OCI-LY3 (cell line): ENCODE measurements at regions not wholly inside any gene's neighbourhood (a gene's known extent, or its start where the extent isn't known, plus 50 kb on each side); places are given as distances from the start of the nearest gene placed in this dataset.

ENCODE experiments used
- H2AFZ ChIP-seq: fragments of 200-600, 300-600 bp; shearing (Covaris generic); 2 replicates; pipeline ENCODE4 v1.6.0; 2014; ENCODE audit warnings: antibody characterized with exemption, low read depth, low read length
- H3K27ac ChIP-seq: fragments of 200-600, 300-600 bp; sonication (generic); 2 replicates; pipeline ENCODE4 v1.5.1; 2014; ENCODE audit warnings: mild to moderate bottlenecking, low read length, moderate library complexity, mixed read lengths
- H3K27me3 ChIP-seq: fragments of 200-600, 300-600 bp; sonication (generic); 2 replicates; pipeline ENCODE4 v1.6.1; 2014; ENCODE audit warnings: low read depth, low read length, mixed read lengths
- H3K36me3 ChIP-seq: fragments of 200-600, 300-600 bp; sonication (generic); replicated peaks from 2 replicates; pipeline ENCODE3; 2014; ENCODE audit warnings: low read depth, low read length, mixed read lengths
- H3K4me1 ChIP-seq: fragments of 300-600, 200-600 bp; sonication (generic); 2 replicates; pipeline ENCODE4 v1.6.1; 2014; ENCODE audit warnings: low read length, mixed read lengths
- H3K4me2 ChIP-seq: fragments of 200-600, 300-600 bp; sonication (generic); 2 replicates; pipeline ENCODE4 v1.6.1; 2014; ENCODE audit warnings: low read length, mixed read lengths
- H3K4me3 ChIP-seq: fragments of 300-600, 200-600 bp; sonication (generic); 2 replicates; pipeline ENCODE4 v1.5.1; 2014; ENCODE audit warnings: antibody characterized with exemption, mild to moderate bottlenecking, low read length, moderate library complexity
- H3K79me2 ChIP-seq: fragments of 300-600, 200-600 bp; shearing (Covaris generic); 2 replicates; pipeline ENCODE4 v1.6.1; 2014; ENCODE audit warnings: mild to moderate bottlenecking, low read length, mixed read lengths
- H3K9ac ChIP-seq: fragments of 300-600, 200-600 bp; shearing (Covaris generic); 2 replicates; pipeline ENCODE4 v1.6.0; 2014; ENCODE audit warnings: mild to moderate bottlenecking, low read length, moderate library complexity
- H3K9me3 ChIP-seq: fragments of 200-600, 300-600 bp; shearing (Covaris generic); 2 replicates; pipeline ENCODE4 v1.6.1; 2014; ENCODE audit warnings: low read length, mixed read lengths; ENCODE audit not compliant: insufficient read depth
- H4K20me1 ChIP-seq: fragments of 200-600, 300-600 bp; sonication (generic); 2 replicates; pipeline ENCODE4 v1.6.1; 2016; ENCODE audit warnings: low read length, mixed read lengths; ENCODE audit not compliant: insufficient read depth
- EZH2phosphoT487 ChIP-seq: fragments of 200-600 bp; shearing (Covaris generic); IDR thresholded peaks from 2 replicates; pipeline ENCODE4 v1.6.1; 2018; ENCODE audit warnings: antibody characterized with exemption, mixed run types, low read depth
- TF ChIP-seq, protein P1 (sequence below): fragments of 200-600, 300-600 bp; sonication (generic); IDR thresholded peaks from 2 replicates; pipeline ENCODE4 v1.5.1; 2014; ENCODE audit warnings: antibody characterized with exemption, low read length, low read depth

DNA sequence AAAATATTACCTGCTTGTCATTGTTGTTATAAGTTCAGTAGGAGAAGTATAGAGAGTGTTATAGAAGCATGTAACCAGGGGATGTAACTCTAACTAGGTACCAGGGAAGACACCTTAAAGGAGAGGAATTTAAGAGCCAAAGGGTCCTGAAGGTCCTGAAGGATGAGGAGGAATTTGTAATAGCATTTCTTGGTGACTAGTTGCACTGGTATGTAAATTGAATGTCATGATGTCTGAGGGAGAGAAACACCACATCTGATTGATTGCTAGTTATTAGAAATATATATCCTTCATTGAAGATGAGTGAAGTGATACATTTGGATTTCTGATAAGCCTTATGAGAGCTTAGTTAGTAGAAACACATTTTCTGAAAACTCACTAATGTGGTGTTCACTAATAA lies 643.8 kb downstream of the RFPL4B start:
- TF ChIP-seq EZH2phosphoT487: no peak

DNA sequence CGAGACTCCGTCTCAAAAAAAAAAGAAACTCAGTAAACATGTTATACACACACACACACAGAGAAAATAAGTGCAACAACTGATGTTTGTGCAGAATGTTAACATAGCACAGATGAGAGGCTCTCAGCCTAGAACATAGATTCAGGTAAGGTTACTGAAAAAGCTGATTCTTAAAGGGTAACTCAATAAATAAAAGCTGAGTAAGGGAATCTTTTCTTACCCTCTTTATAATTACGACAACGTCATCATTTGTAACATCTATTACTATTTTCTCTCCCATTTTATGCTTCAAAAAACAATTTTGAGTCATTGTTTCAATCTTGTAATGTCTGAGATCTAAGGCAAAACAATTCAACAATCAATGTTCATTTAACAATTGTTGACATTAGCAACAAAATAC lies 644.8 kb downstream of the RFPL4B start:
- TF ChIP-seq, protein P1, sequence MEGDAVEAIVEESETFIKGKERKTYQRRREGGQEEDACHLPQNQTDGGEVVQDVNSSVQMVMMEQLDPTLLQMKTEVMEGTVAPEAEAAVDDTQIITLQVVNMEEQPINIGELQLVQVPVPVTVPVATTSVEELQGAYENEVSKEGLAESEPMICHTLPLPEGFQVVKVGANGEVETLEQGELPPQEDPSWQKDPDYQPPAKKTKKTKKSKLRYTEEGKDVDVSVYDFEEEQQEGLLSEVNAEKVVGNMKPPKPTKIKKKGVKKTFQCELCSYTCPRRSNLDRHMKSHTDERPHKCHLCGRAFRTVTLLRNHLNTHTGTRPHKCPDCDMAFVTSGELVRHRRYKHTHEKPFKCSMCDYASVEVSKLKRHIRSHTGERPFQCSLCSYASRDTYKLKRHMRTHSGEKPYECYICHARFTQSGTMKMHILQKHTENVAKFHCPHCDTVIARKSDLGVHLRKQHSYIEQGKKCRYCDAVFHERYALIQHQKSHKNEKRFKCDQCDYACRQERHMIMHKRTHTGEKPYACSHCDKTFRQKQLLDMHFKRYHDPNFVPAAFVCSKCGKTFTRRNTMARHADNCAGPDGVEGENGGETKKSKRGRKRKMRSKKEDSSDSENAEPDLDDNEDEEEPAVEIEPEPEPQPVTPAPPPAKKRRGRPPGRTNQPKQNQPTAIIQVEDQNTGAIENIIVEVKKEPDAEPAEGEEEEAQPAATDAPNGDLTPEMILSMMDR: no peak
- no peak for TF ChIP-seq EZH2phosphoT487
- no peaks in the 10 kb centered on the region for H3K36me3 ChIP-seq
- H3K9me3 ChIP-seq: no peaks in the 10 kb centered on the region
- H4K20me1 ChIP-seq: no peaks in the 10 kb centered on the region
- H3K27me3 ChIP-seq: no peaks in the 10 kb centered on the region
- H3K4me1 ChIP-seq: no peaks in the 10 kb centered on the region
- H3K4me3 ChIP-seq: no peak overlapping the region
- H3K27ac ChIP-seq: no peak overlapping the region
- no peak overlapping the region for H2AFZ ChIP-seq
- H3K4me2 ChIP-seq: no peak overlapping the region
- H3K79me2 ChIP-seq: no peaks in the 10 kb centered on the region
- H3K9ac ChIP-seq: no peak overlapping the region

More for the DNA sequence above, 643.8 kb downstream of the RFPL4B start:
- H4K20me1 ChIP-seq: no peaks in the 10 kb centered on the region
- no peak overlapping the region for H2AFZ ChIP-seq
- H3K9me3 ChIP-seq: no peaks in the 10 kb centered on the region
- no peaks in the 10 kb centered on the region for H3K36me3 ChIP-seq
- no peak overlapping the region for H3K4me3 ChIP-seq
- H3K27ac ChIP-seq: no peak overlapping the region
- H3K27me3 ChIP-seq: no peaks in the 10 kb centered on the region
- no peaks in the 10 kb centered on the region for H3K79me2 ChIP-seq
- H3K4me1 ChIP-seq: no peaks in the 10 kb centered on the region
- H3K4me2 ChIP-seq: no peak overlapping the region
- H3K9ac ChIP-seq: no peak overlapping the region

DNA sequence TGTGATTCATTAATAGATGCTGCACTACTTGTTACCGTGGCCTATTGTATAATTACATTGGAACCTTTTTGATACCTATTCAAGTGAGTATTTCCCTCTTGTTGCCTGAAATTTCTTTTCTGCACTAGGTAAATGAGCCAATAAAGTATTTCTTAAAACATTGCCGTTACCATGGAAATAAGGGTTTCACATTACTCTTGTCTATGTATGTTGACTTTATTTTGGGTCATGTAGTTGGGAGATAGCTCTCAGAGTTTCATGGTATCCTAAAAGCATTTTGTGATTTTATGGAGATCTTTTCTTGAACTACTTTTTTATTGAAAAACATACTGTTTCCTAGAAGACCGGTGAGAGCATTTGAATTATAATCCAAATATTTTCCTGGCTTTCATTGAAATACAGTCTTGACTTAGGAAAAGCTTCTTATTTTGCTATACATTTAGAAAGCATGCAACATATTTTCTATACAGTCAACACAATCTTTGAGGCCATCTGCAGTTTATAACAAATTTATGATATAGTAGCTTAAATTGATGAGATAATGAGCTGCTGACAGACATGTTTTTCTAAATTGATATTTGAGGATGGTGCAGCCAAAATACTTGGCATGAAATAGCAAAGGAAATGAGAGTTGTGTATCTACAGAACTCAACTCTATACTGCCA lies 650.4 kb downstream of the RFPL4B start:
- H3K9me3 ChIP-seq: no peaks in the 10 kb centered on the region
- H3K79me2 ChIP-seq: no peaks in the 10 kb centered on the region
- H4K20me1 ChIP-seq: no peaks in the 10 kb centered on the region
- no peaks in the 10 kb centered on the region for H3K36me3 ChIP-seq
- no peak for TF ChIP-seq EZH2phosphoT487
- TF ChIP-seq, protein P1: no peak
- H3K27me3 ChIP-seq: no peaks in the 10 kb centered on the region
- H3K27ac ChIP-seq: no peak overlapping the region
- no peak overlapping the region for H3K9ac ChIP-seq
- H3K4me2 ChIP-seq: no peak overlapping the region
- H2AFZ ChIP-seq: no peak overlapping the region
- H3K4me1 ChIP-seq: no peaks in the 10 kb centered on the region
- no peak overlapping the region for H3K4me3 ChIP-seq

DNA sequence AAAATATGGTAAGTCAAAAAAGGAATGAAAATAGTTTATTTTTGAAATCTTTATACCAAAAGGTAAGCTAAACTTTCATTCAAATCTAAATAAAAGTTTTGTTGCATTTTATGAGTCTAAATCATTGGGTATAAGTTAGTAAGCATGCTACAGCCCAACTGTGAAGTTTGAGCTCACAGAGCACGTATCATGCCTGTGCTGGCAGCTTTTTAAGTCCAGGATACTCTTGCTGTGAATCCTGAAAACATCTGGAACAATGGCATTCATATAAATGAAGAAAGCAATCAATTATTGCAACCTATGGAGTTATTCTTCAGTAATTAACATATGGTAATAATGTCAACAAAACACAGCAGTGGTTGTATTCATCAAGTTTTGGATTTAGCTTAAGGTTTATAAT lies 656.9 kb downstream of the RFPL4B start:
- Histone ChIP-seq H3K36me3 (no peaks in the 10 kb centered on the region), H3K4me1 (no peaks in the 10 kb centered on the region), H2AFZ (no peak overlapping the region), H3K27me3 (no peaks in the 10 kb centered on the region), H3K9ac (no peak overlapping the region), H3K4me3 (no peak overlapping the region), H3K9me3 (no peaks in the 10 kb centered on the region), H3K27ac (no peak overlapping the region), H3K79me2 (no peaks in the 10 kb centered on the region), H3K4me2 (no peak overlapping the region), H4K20me1 (no peaks in the 10 kb centered on the region)
- TF ChIP-seq, protein P1: no peak
- TF ChIP-seq EZH2phosphoT487: no peak
